Heart left ventricle (tissue), 13 donors: ENCODE measurements at regions not wholly inside any gene's neighbourhood (a gene's known extent, or its start where the extent isn't known, plus 50 kb on each side); places are given as distances from the start of the nearest gene placed in this dataset.

Source experiments
- POLR2A ChIP-seq, 2 donors: fragments of 450-650 bp; IDR thresholded peaks; one replicate each; pipeline ENCODE4 v1.6.1; 2017; ENCODE audit warnings: antibody characterized with exemption in 2 of 2, mild to moderate bottlenecking in 2 of 2, moderate library complexity in 2 of 2
- TF ChIP-seq, protein P1 (sequence below), 12 donors: fragments of 200-600 bp; sonication (generic) in 4 of 12; IDR thresholded peaks; one replicate each; pipeline versions ENCODE4 v1.5.0 to v1.8.0; 2018 to 2022; ENCODE audit warnings: antibody characterized with exemption in 12 of 12, mild to moderate bottlenecking in 5 of 12
- donor health status: ischemic (EF 13 %, LVEDD 7.1; RV severe dilation, severe dysfunction).
- donor health status: DM: no; HTN: yes; CAD: no.
- donor health status: DM: no; HTN: no; CAD: no.
- donor health status: ischemic (EF 25% LVEDD 6.9; RV normal size, moderate dysfunction).
- donor health status: ischemic (EF 25% LVEDD 5.7; RV mildly dilated, moderate dysfunction).
- donor health status: ischemic (EF 35%, LVEDD 5.7; RV mildly dilated, moderate dysfunction).
- donor health status: nonischemic (EF 11% LVEDD 7.7; RV severe dilation, severe dysfunction).
- donor health status: DM: yes; HTN: yes; CAD: no.
- donor health status: PGD.
- donor health status: ischemic (EF 29% LVEDD 5.4; RV normal size, mild dysfunction).
- donor health status: nonischemic (EF 23%, LVEDD 6.1; RV moderate dilation, normal function).

DNA sequence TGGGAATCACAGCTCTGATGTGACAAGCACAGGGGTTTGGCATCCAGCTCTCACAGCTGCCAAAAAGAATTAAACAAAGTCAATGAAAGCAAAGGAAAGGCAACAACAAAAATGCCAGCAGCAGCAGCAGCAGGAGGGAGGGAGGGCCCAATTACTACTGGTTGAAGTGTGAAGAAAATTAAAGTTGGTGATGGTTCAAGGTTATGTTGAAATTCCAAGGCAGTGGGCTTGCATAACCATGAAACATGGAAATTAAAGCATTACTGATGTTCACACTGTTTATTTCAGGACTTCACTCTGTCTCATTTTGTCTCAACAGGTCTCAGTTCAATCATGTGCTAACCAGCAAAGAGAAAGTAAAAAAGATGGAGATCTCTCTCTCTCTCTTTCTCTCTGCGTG lies 220.3 kb upstream of the LYPLAL1 start:
- TF ChIP-seq, protein P1, sequence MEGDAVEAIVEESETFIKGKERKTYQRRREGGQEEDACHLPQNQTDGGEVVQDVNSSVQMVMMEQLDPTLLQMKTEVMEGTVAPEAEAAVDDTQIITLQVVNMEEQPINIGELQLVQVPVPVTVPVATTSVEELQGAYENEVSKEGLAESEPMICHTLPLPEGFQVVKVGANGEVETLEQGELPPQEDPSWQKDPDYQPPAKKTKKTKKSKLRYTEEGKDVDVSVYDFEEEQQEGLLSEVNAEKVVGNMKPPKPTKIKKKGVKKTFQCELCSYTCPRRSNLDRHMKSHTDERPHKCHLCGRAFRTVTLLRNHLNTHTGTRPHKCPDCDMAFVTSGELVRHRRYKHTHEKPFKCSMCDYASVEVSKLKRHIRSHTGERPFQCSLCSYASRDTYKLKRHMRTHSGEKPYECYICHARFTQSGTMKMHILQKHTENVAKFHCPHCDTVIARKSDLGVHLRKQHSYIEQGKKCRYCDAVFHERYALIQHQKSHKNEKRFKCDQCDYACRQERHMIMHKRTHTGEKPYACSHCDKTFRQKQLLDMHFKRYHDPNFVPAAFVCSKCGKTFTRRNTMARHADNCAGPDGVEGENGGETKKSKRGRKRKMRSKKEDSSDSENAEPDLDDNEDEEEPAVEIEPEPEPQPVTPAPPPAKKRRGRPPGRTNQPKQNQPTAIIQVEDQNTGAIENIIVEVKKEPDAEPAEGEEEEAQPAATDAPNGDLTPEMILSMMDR (IDR thresholded peaks at IDR 0.05), result no peak
- no peak for TF ChIP-seq POLR2A (IDR thresholded peaks at IDR 0.05)
